IMR-90 (cell line): ENCODE measurements at regions not wholly inside any gene's neighbourhood (a gene's known extent, or its start where the extent isn't known, plus 50 kb on each side); places are given as distances from the start of the nearest gene placed in this dataset.

Experiments used
- ATAC-seq: fragments of 200-7000 bp; cut with Tn5 transposase; 2 replicates; pipeline ENCODE4 v1.9.1; 2020; ENCODE audit warnings: low read depth, mild to moderate bottlenecking, moderate library complexity
- BruUV-seq: library from RNA; stranded (reverse); fragments of 400-500 nt; replicated peaks from 2 replicates; lab custom pipeline; 2021; lab: Mats Ljungman, UMichigan
- CTCF ChIA-PET: fragments of 300-600 bp; formaldehyde crosslinking; extraction: SDS; loops from one replicate; lab custom pipeline; 2021; ENCODE audit warnings: antibody characterized with exemption; lab: Yijun Ruan, JAX
- POLR2A ChIA-PET: fragments of 300-600 bp; sonication (Branson Sonifier 250); formaldehyde crosslinking; loops from one replicate; lab custom pipeline; 2022; ENCODE audit warnings: antibody characterized with exemption; ENCODE audit not compliant: unreplicated experiment; lab: Charles Lee
- DNase-seq: peaks from one replicate; pipeline ENCODE4 v3.0.0; 2013
- H2AFZ ChIP-seq: replicated peaks from 2 replicates; pipeline ENCODE3; 2013; ENCODE audit warnings: low read length, mild to moderate bottlenecking; ENCODE audit not compliant: poor library complexity
- H2AK5ac ChIP-seq: 2 replicates; pipeline ENCODE4 v1.6.1; 2013; ENCODE audit warnings: low read depth, low read length, inconsistent platforms
- H2AK9ac ChIP-seq: replicated peaks from 2 replicates; pipeline ENCODE3; 2013; ENCODE audit warnings: mild to moderate bottlenecking, low read depth, low read length, moderate library complexity; ENCODE audit not compliant: poor library complexity
- H2BK120ac ChIP-seq: 2 replicates; pipeline ENCODE4 v1.6.1; 2013; ENCODE audit warnings: low read depth, low read length, inconsistent platforms
- H2BK15ac ChIP-seq: 3 replicates; pipeline ENCODE4 v1.6.1; 2013; ENCODE audit warnings: low read depth, low read length, inconsistent platforms
- H2BK20ac ChIP-seq: 2 replicates; pipeline ENCODE4 v1.6.1; 2013; ENCODE audit warnings: low read depth, mild to moderate bottlenecking, inconsistent platforms, low read length, moderate library complexity
- H2BK5ac ChIP-seq: 2 replicates; pipeline ENCODE4 v1.6.1; 2013; ENCODE audit warnings: mild to moderate bottlenecking, low read depth, low read length, inconsistent platforms; ENCODE audit not compliant: poor library complexity, severe bottlenecking
- H3K14ac ChIP-seq: replicated peaks from 2 replicates; pipeline ENCODE4 v1.6.1; 2013; ENCODE audit warnings: low read depth, low read length, inconsistent platforms
- H3K18ac ChIP-seq: 2 replicates; pipeline ENCODE4 v1.6.1; 2013; ENCODE audit warnings: low read depth, low read length, control low read depth
- H3K23ac ChIP-seq: 2 replicates; pipeline ENCODE4 v1.6.1; 2013; ENCODE audit warnings: low read depth, low read length, inconsistent platforms
- H3K27ac ChIP-seq: 2 replicates; pipeline ENCODE4 v1.5.1; 2013; ENCODE audit warnings: mild to moderate bottlenecking, control low read depth, low read length; ENCODE audit not compliant: insufficient read depth
- H3K27me3 ChIP-seq: 2 replicates; pipeline ENCODE4 v1.6.1; 2013; ENCODE audit warnings: low read length; ENCODE audit not compliant: control insufficient read depth, insufficient read depth
- H3K36me3 ChIP-seq: 2 replicates; pipeline ENCODE4 v1.6.1; 2013; ENCODE audit warnings: low read length, mixed read lengths; ENCODE audit not compliant: control insufficient read depth, insufficient read depth
- H3K4ac ChIP-seq: 2 replicates; pipeline ENCODE4 v1.6.1; 2013; ENCODE audit warnings: low read depth, low read length, inconsistent platforms
- H3K4me1 ChIP-seq: 2 replicates; pipeline ENCODE4 v1.6.1; 2013; ENCODE audit warnings: low read length, mixed read lengths; ENCODE audit not compliant: control insufficient read depth, insufficient read depth
- H3K4me2 ChIP-seq: 2 replicates; pipeline ENCODE4 v1.6.1; 2013; ENCODE audit warnings: low read depth, mild to moderate bottlenecking, control low read depth, low read length, moderate library complexity
- H3K4me3 ChIP-seq: 2 replicates; pipeline ENCODE4 v1.5.1; 2013; ENCODE audit warnings: low read depth, mild to moderate bottlenecking, control low read depth, low read length, moderate library complexity; ENCODE audit not compliant: insufficient read depth
- H3K56ac ChIP-seq: 2 replicates; pipeline ENCODE4 v1.6.1; 2013; ENCODE audit warnings: low read length, inconsistent platforms; ENCODE audit not compliant: insufficient read depth; ENCODE audit errors: extremely low read depth
- H3K79me1 ChIP-seq, 2 experiments: 2 replicates each; pipeline ENCODE4 v1.6.1; 2013; ENCODE audit warnings: low read length in 2 of 2, inconsistent platforms in 1 of 2, low read depth in 1 of 2
- H3K9ac ChIP-seq: 2 replicates; pipeline ENCODE4 v1.6.1; 2013; ENCODE audit warnings: low read depth, low read length, control low read depth
- H3K9me1 ChIP-seq: 2 replicates; pipeline ENCODE4 v1.6.1; 2013; ENCODE audit warnings: low read length, inconsistent platforms; ENCODE audit not compliant: insufficient read depth
- H3K9me3 ChIP-seq: 2 replicates; pipeline ENCODE4 v1.6.1; 2013; ENCODE audit warnings: low read length; ENCODE audit not compliant: control insufficient read depth, insufficient read depth
- H4K20me1 ChIP-seq: 2 replicates; pipeline ENCODE4 v1.6.1; 2013; ENCODE audit warnings: low read length, inconsistent platforms; ENCODE audit not compliant: insufficient read depth
- H4K5ac ChIP-seq: 2 replicates; pipeline ENCODE4 v1.6.1; 2013; ENCODE audit warnings: mild to moderate bottlenecking, low read depth, low read length, control low read depth
- H4K8ac ChIP-seq, 2 experiments: 2 replicates each; pipeline ENCODE4 v1.6.1; 2013; ENCODE audit warnings: low read depth in 2 of 2, low read length in 2 of 2, control low read depth in 1 of 2, inconsistent platforms in 1 of 2
- H4K91ac ChIP-seq: 2 replicates; pipeline ENCODE4 v1.6.1; 2013; ENCODE audit warnings: low read depth, low read length, inconsistent platforms; ENCODE audit not compliant: insufficient read depth
- BHLHE40 ChIP-seq: fragments of 150-350 bp; IDR thresholded peaks from 2 replicates; pipeline ENCODE4 v1.6.1; 2016; ENCODE audit warnings: mild to moderate bottlenecking, low read depth, low read length
- CEBPB ChIP-seq: IDR thresholded peaks from 2 replicates; pipeline ENCODE4 v1.6.1; 2012; ENCODE audit warnings: low read depth, low read length, improper control_type of control experiment
- CHD1 ChIP-seq: IDR thresholded peaks from 2 replicates; pipeline ENCODE4 v1.6.1; 2012; ENCODE audit warnings: low read depth, low read length, improper control_type of control experiment
- ELK1 ChIP-seq: fragments of 150-350 bp; IDR thresholded peaks from 2 replicates; pipeline ENCODE4 v1.6.1; 2016; ENCODE audit warnings: low read depth, mild to moderate bottlenecking, low read length, moderate library complexity, borderline replicate concordance
- FOS ChIP-seq: fragments of 150-350 bp; IDR thresholded peaks from 2 replicates; pipeline ENCODE4 v1.6.1; 2016; ENCODE audit warnings: low read depth, low read length
- MAFK ChIP-seq: IDR thresholded peaks from 2 replicates; pipeline ENCODE4 v1.6.1; 2012; ENCODE audit warnings: low read depth, low read length, improper control_type of control experiment
- MAZ ChIP-seq: IDR thresholded peaks from 2 replicates; pipeline ENCODE4 v1.6.1; 2012; ENCODE audit warnings: low read depth, mild to moderate bottlenecking, low read length, improper control_type of control experiment, moderate library complexity, borderline replicate concordance
- MXI1 ChIP-seq: IDR thresholded peaks from 2 replicates; pipeline ENCODE4 v1.6.1; 2012; ENCODE audit warnings: low read depth, mild to moderate bottlenecking, low read length, moderate library complexity, borderline replicate concordance
- NFE2L2 ChIP-seq: fragments of 150-350 bp; IDR thresholded peaks from 2 replicates; pipeline ENCODE4 v1.6.1; 2016; ENCODE audit warnings: low read depth, mild to moderate bottlenecking, low read length
- POLR2A ChIP-seq: IDR thresholded peaks from 2 replicates; pipeline ENCODE4 v1.6.1; 2012; ENCODE audit warnings: mild to moderate bottlenecking, low read depth, low read length
- RAD21 ChIP-seq: IDR thresholded peaks from 2 replicates; pipeline ENCODE4 v1.6.1; 2012; ENCODE audit warnings: low read length, improper control_type of control experiment
- RCOR1 ChIP-seq: IDR thresholded peaks from 2 replicates; pipeline ENCODE4 v1.6.1; 2012; ENCODE audit warnings: mild to moderate bottlenecking, low read length, improper control_type of control experiment; ENCODE audit not compliant: insufficient replicate concordance
- RFX5 ChIP-seq: IDR thresholded peaks from 2 replicates; pipeline ENCODE4 v1.8.0; 2012; ENCODE audit warnings: low read depth, mild to moderate bottlenecking, low read length, moderate library complexity
- SMC3 ChIP-seq: fragments of 150-350 bp; IDR thresholded peaks from 2 replicates; pipeline ENCODE4 v1.6.1; 2016; ENCODE audit warnings: low read depth, mild to moderate bottlenecking, antibody characterized with exemption, low read length, moderate library complexity
- WGBS, 2 experiments: methylation state at CpG; one replicate each; pipeline versions ENCODE4 v1.1.5 to v1.1.7; 2013; ENCODE audit warnings: missing lambda C conversion rate in 2 of 2; ENCODE audit not compliant: insufficient read length in 1 of 2; ENCODE audit errors: extremely low coverage in 2 of 2; 5-methylcytosine and 5-hydroxymethylcytosine counted together
- dilution Hi-C: fragments of 300-500 bp; cut with HindIII; formaldehyde crosslinking; loops from one replicate; pipeline ENCODE4 v1.14.3; 2018; ENCODE audit warnings: low sequenced_read_pairs; ENCODE audit not compliant: unreplicated experiment
- in situ Hi-C: fragments of 300-500 bp; cut with MboI; formaldehyde crosslinking; loops from 3 replicates; pipeline ENCODE4 v1.14.3; 2019; ENCODE audit warnings: low sequenced_read_pairs, inconsistent platforms, mixed read lengths
- intact Hi-C: fragments of 100-400 bp; cut with micrococcal nuclease; formaldehyde crosslinking; loops from 2 replicates; pipeline ENCODE4 v1.10.0; 2022
- TF ChIP-seq, protein P1 (sequence below): fragments of 150-350 bp; IDR thresholded peaks from 2 replicates; pipeline ENCODE4 v1.6.1; 2017; ENCODE audit warnings: mild to moderate bottlenecking, antibody characterized with exemption, low read length, low read depth

GRCh38 chr3:76941376-76941775 lies 98.5 kb upstream of the ROBO2 start:
- H2BK15ac ChIP-seq = no peak overlapping the region
- H4K20me1 ChIP-seq = no peaks in the 10 kb centered on the region
- H3K79me1 ChIP-seq = no peaks in the 10 kb centered on the region
- H3K4me3 ChIP-seq = no peak overlapping the region
- no peak overlapping the region for H3K56ac ChIP-seq
- H2AFZ ChIP-seq = no peak overlapping the region
- BruUV-seq = no TSS peak
- H3K18ac ChIP-seq = no peak overlapping the region
- H3K27ac ChIP-seq = no peak overlapping the region
- H2AK9ac ChIP-seq = no peak overlapping the region
- no peak overlapping the region for H2BK5ac ChIP-seq
- no peak overlapping the region for H4K5ac ChIP-seq
- no peaks in the 10 kb centered on the region; the same call in 1 of the 2 replicates for H3K9me3 ChIP-seq
- H3K23ac ChIP-seq = no peak overlapping the region
- H2AK5ac ChIP-seq = no peak overlapping the region
- TF ChIP-seq MXI1 (no peak), RFX5 (no peak), MAFK (no peak), RAD21 (no peak), MAZ (no peak), ELK1 (no peak), RCOR1 (no peak), BHLHE40 (no peak), CHD1 (no peak), SMC3 (no peak), NFE2L2 (no peak), FOS (no peak), POLR2A (no peak), CEBPB (no peak)
- TF ChIP-seq, protein P1, sequence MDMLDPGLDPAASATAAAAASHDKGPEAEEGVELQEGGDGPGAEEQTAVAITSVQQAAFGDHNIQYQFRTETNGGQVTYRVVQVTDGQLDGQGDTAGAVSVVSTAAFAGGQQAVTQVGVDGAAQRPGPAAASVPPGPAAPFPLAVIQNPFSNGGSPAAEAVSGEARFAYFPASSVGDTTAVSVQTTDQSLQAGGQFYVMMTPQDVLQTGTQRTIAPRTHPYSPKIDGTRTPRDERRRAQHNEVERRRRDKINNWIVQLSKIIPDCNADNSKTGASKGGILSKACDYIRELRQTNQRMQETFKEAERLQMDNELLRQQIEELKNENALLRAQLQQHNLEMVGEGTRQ = no peak
- no peak overlapping the region for H4K91ac ChIP-seq
- H2BK20ac ChIP-seq = no peak overlapping the region
- H3K9ac ChIP-seq = no peak overlapping the region
- no peak overlapping the region for H3K4ac ChIP-seq
- ATAC-seq (no peak), DNase-seq (no peak)
- no peak overlapping the region for H3K4me2 ChIP-seq
- H3K14ac ChIP-seq = no peak overlapping the region
- no CpG with 5 or more reads among the region's 4 CpGs for WGBS, 2 experiments
- ChIA-PET CTCF (no interaction called here), POLR2A (no interaction called here)
- H3K27me3 ChIP-seq = no peaks in the 10 kb centered on the region
- no peaks in the 10 kb centered on the region for H3K4me1 ChIP-seq
- dilution Hi-C loops = no loop called here
- in situ Hi-C loops = no loop called here
- H4K8ac ChIP-seq = no peak overlapping the region
- no peaks in the 10 kb centered on the region for H3K9me1 ChIP-seq
- no peaks in the 10 kb centered on the region for H3K36me3 ChIP-seq
- intact Hi-C loops = no loop called here
- H2BK120ac ChIP-seq = no peak overlapping the region
